Esophagus squamous epithelium (tissue), 5 donors: ENCODE measurements at regions not wholly inside any gene's neighbourhood (a gene's known extent, or its start where the extent isn't known, plus 50 kb on each side); places are given as distances from the start of the nearest gene placed in this dataset.
A peak's percentile ranks its signal among the peaks of the same experiment; 100 is the strongest.

Source experiments
- DNase-seq: peaks from one replicate; lab custom pipeline; 2025; lab: John Stamatoyannopoulos, UW
- H3K27ac ChIP-seq, 4 donors: fragments of 200-600 bp; sonication (generic); one replicate each; pipeline ENCODE4 v1.5.1; 2016 to 2019; ENCODE audit warnings: mild to moderate bottlenecking in 1 of 4
- H3K27me3 ChIP-seq, 4 donors: fragments of 200-600 bp; sonication (generic); 1 replicate in 3 of 4; 2 replicates in 1 of 4; pipeline versions ENCODE4 v1.5.1 to v1.6.0; 2017 to 2021; ENCODE audit warnings: antibody characterized with exemption in 1 of 4
- H3K36me3 ChIP-seq, 3 donors: fragments of 200-600 bp; sonication (generic); one replicate each; pipeline ENCODE4 v1.5.1; 2016 to 2019
- H3K4me1 ChIP-seq, 3 donors: fragments of 200-600 bp; sonication (generic); one replicate each; pipeline ENCODE4 v1.5.1; 2017 to 2019
- H3K4me3 ChIP-seq, 4 donors: fragments of 200-600 bp; sonication (generic); 1 replicate in 3 of 4; 2 replicates in 1 of 4; pipeline ENCODE4 v1.5.1; 2016 to 2019; ENCODE audit warnings: mild to moderate bottlenecking in 2 of 4, moderate library complexity in 1 of 4
- H3K9me3 ChIP-seq, 3 donors: fragments of 200-600 bp; sonication (generic); one replicate each; pipeline ENCODE4 v1.5.1; 2016 to 2019
- POLR2A ChIP-seq, 4 donors: fragments of 450-650 bp; IDR thresholded peaks; one replicate each; pipeline ENCODE4 v1.6.1; 2017; ENCODE audit warnings: antibody characterized with exemption in 4 of 4, mild to moderate bottlenecking in 4 of 4, moderate library complexity in 3 of 4
- WGBS, 2 donors: methylation state at CpG; one replicate each; pipeline ENCODE4 v1.1.5; 2018; 5-methylcytosine and 5-hydroxymethylcytosine counted together
- intact Hi-C: fragments of 100-400 bp; cut with DNase I; formaldehyde crosslinking; loops from one replicate; pipeline ENCODE4 v1.15.0; 2022
- TF ChIP-seq, protein P1 (sequence below), 6 experiments: fragments of 450-650 bp in 4 of 6; fragments of 200-600 bp in 2 of 6; sonication (generic) in 2 of 6; IDR thresholded peaks; one replicate each; pipeline ENCODE4 v1.5.1; 2016 to 2019; ENCODE audit warnings: antibody characterized with exemption in 6 of 6, mild to moderate bottlenecking in 4 of 6, moderate library complexity in 4 of 6
- donor health status: DM: yes; HTN: yes; CAD: no.

- H3K36me3 ChIP-seq, result no peaks in the 10 kb centered on the region
- 28 to 36% methylated on average over 3 of the region's 3 CpGs for WGBS, 2 donors
- no peak for DNase-seq
- TF ChIP-seq, protein P1, sequence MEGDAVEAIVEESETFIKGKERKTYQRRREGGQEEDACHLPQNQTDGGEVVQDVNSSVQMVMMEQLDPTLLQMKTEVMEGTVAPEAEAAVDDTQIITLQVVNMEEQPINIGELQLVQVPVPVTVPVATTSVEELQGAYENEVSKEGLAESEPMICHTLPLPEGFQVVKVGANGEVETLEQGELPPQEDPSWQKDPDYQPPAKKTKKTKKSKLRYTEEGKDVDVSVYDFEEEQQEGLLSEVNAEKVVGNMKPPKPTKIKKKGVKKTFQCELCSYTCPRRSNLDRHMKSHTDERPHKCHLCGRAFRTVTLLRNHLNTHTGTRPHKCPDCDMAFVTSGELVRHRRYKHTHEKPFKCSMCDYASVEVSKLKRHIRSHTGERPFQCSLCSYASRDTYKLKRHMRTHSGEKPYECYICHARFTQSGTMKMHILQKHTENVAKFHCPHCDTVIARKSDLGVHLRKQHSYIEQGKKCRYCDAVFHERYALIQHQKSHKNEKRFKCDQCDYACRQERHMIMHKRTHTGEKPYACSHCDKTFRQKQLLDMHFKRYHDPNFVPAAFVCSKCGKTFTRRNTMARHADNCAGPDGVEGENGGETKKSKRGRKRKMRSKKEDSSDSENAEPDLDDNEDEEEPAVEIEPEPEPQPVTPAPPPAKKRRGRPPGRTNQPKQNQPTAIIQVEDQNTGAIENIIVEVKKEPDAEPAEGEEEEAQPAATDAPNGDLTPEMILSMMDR (IDR thresholded peaks at IDR 0.05), result no peak
- TF ChIP-seq POLR2A (IDR thresholded peaks at IDR 0.05), result no peak
- intact Hi-C loops, result no loop called here
- no peaks in the 10 kb centered on the region for H3K9me3 ChIP-seq
- no peak overlapping the region for H3K4me3 ChIP-seq
- peak overlapping the region in 1 of 4 donors; percentile 69 for H3K27ac ChIP-seq
- H3K4me1 ChIP-seq, result peaks cover 0 to 56% (median 27%) of the 10 kb centered on the region in 3 donors
- H3K27me3 ChIP-seq, result no peaks in the 10 kb centered on the region
Observed at GRCh38 chr5:72600391-72600981, 93.3 kb upstream of the ZNF366 start.

GRCh38 chr5:72599519-72600370 is 92.5 kb upstream of the ZNF366 start:
- Histone ChIP-seq H3K9me3 (no peaks in the 10 kb centered on the region), H3K4me3 (no peak overlapping the region), H3K4me1 (peaks cover 0 to 53% (median 27%) of the 10 kb centered on the region in 3 donors), H3K27ac (peak overlapping the region in 3 of 4 donors; percentile 12 to 69 (median 26)), H3K27me3 (no peaks in the 10 kb centered on the region), H3K36me3 (no peaks in the 10 kb centered on the region)
- intact Hi-C loops, result no loop called here
- no peak for DNase-seq
- TF ChIP-seq, protein P1 (IDR thresholded peaks at IDR 0.05), result no peak
- no peak for TF ChIP-seq POLR2A (IDR thresholded peaks at IDR 0.05)
- 61 to 67% methylated on average over 5 of the region's 5 CpGs for WGBS, 2 donors

GRCh38 chr5:72599065-72599433 is 91.8 kb upstream of the ZNF366 start:
- Histone ChIP-seq H3K36me3 (no peaks in the 10 kb centered on the region), H3K9me3 (no peaks in the 10 kb centered on the region), H3K4me3 (no peak overlapping the region), H3K27ac (peak overlapping the region in 1 of 4 donors; percentile 69), H3K4me1 (peaks cover 0 to 46% (median 27%) of the 10 kb centered on the region in 3 donors), H3K27me3 (no peaks in the 10 kb centered on the region)
- WGBS, 2 donors, result 86 to 97% methylated on average over 2 of the region's 2 CpGs
- DNase-seq, result no peak
- intact Hi-C loops, result no loop called here
- TF ChIP-seq, protein P1 (IDR thresholded peaks at IDR 0.05), result no peak
- TF ChIP-seq POLR2A (IDR thresholded peaks at IDR 0.05), result no peak

- Histone ChIP-seq H3K27me3 (no peaks in the 10 kb centered on the region), H3K4me3 (no peak overlapping the region), H3K4me1 (peaks cover 0 to 45% (median 27%) of the 10 kb centered on the region in 3 donors), H3K9me3 (no peaks in the 10 kb centered on the region), H3K36me3 (no peaks in the 10 kb centered on the region), H3K27ac (peak overlapping the region in 2 of 4 donors; percentile 26 to 69)
- intact Hi-C loops, result no loop called here
- TF ChIP-seq POLR2A (IDR thresholded peaks at IDR 0.05), result no peak
- TF ChIP-seq, protein P1 (IDR thresholded peaks at IDR 0.05), result no peak
- no peak for DNase-seq
- 47 to 66% methylated on average over 5 of the region's 5 CpGs for WGBS, 2 donors
Observed at GRCh38 chr5:72598401-72599064, 91.3 kb upstream of the ZNF366 start.
